DOHH2 (cell line): ENCODE measurements at regions not wholly inside any gene's neighbourhood (a gene's known extent, or its start where the extent isn't known, plus 50 kb on each side); places are given as distances from the start of the nearest gene placed in this dataset.

Source experiments
- H3F3A ChIP-seq: fragments of 200-600 bp; sonication (generic), shearing (Covaris generic); 2 replicates; pipeline ENCODE4 v1.6.0; 2016; ENCODE audit warnings: antibody characterized with exemption, mild to moderate bottlenecking; ENCODE audit not compliant: control insufficient read depth, insufficient read depth
- H3K27ac ChIP-seq: fragments of 200-600 bp; sonication (generic); 2 replicates; pipeline ENCODE4 v1.5.1; 2014; ENCODE audit warnings: low read depth, mild to moderate bottlenecking, low read length, moderate library complexity
- H3K27me3 ChIP-seq: fragments of 200-600 bp; sonication (generic); 2 replicates; pipeline ENCODE4 v1.6.1; 2014; ENCODE audit warnings: mild to moderate bottlenecking, low read length, mixed read lengths; ENCODE audit not compliant: control insufficient read depth
- H3K36me3 ChIP-seq: fragments of 200-600 bp; sonication (generic); 2 replicates; pipeline ENCODE4 v1.6.1; 2014; ENCODE audit warnings: mild to moderate bottlenecking, low read length, moderate library complexity, mixed read lengths; ENCODE audit not compliant: control insufficient read depth
- H3K4me1 ChIP-seq: fragments of 200-600 bp; sonication (generic); 2 replicates; pipeline ENCODE4 v1.6.1; 2014; ENCODE audit warnings: mild to moderate bottlenecking, low read length, mixed read lengths; ENCODE audit not compliant: control insufficient read depth
- H3K4me2 ChIP-seq: fragments of 200-600 bp; sonication (generic); 2 replicates; pipeline ENCODE4 v1.6.0; 2014; ENCODE audit warnings: mild to moderate bottlenecking, low read length, moderate library complexity
- H3K4me3 ChIP-seq: fragments of 200-600 bp; sonication (generic); 2 replicates; pipeline ENCODE4 v1.5.1; 2014; ENCODE audit warnings: mild to moderate bottlenecking, low read length, mixed read lengths
- H3K79me2 ChIP-seq: fragments of 200-600 bp; sonication (generic); 2 replicates; pipeline ENCODE4 v1.6.1; 2014; ENCODE audit warnings: mild to moderate bottlenecking, low read length, mixed read lengths; ENCODE audit not compliant: control insufficient read depth
- H3K9me2 ChIP-seq: fragments of 200-600 bp; sonication (generic); replicated peaks from 2 replicates; pipeline ENCODE4 v1.6.1; 2014; ENCODE audit warnings: mild to moderate bottlenecking, low read length, mixed read lengths; ENCODE audit not compliant: control insufficient read depth
- H3K9me3 ChIP-seq: fragments of 200-600 bp; sonication (generic); 2 replicates; pipeline ENCODE4 v1.6.1; 2014; ENCODE audit warnings: antibody characterized with exemption, low read length, mixed read lengths; ENCODE audit not compliant: control insufficient read depth, insufficient read depth
- H4K20me1 ChIP-seq: fragments of 200-600 bp; sonication (generic); 2 replicates; pipeline ENCODE4 v1.6.0; 2014; ENCODE audit warnings: low read depth, mild to moderate bottlenecking, antibody characterized with exemption, low read length, moderate library complexity; ENCODE audit not compliant: control insufficient read depth, insufficient read depth
- EZH2phosphoT487 ChIP-seq: fragments of 200-600 bp; sonication (generic); IDR thresholded peaks from 2 replicates; pipeline ENCODE4 v1.6.1; 2017; ENCODE audit warnings: borderline replicate concordance, mild to moderate bottlenecking, antibody characterized with exemption, low read length, moderate library complexity, mixed read lengths
- TF ChIP-seq, protein P1 (sequence below): fragments of 200-600 bp; sonication (generic); IDR thresholded peaks from one replicate; pipeline ENCODE4 v1.5.1; 2014; ENCODE audit warnings: antibody characterized with exemption, mild to moderate bottlenecking, low read depth, low read length; ENCODE audit not compliant: poor library complexity, severe bottlenecking

DNA sequence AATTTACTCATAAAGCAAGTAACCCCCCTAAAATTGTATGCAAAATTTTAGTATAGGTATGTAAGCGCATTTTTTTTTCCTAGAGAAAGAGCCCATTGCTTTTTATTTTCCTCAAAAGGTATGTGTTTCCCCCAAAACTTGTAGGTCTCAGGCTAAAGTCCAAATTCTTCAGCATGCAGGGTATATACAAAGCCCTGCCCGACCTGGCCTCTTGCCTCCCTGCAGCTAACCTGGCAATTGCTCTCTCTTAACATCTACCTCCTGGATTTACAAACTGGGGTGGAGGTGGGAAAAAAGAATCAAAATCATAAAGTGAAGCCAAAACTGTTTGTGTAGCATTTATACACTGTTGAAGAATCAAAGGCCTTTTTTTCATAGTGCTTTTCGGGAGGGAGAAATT, 107.8 kb downstream of the KCNRG start:
- Histone ChIP-seq H3K9me3 (no peaks in the 10 kb centered on the region), H4K20me1 (peaks cover 18% of the 10 kb centered on the region), H3K4me1 (peaks cover 46% of the 10 kb centered on the region), H3K27ac (peak overlapping the region; percentile 72), H3F3A (peaks cover 21% of the 10 kb centered on the region), H3K36me3 (peaks cover 45% of the 10 kb centered on the region), H3K9me2 (no peaks in the 10 kb centered on the region), H3K79me2 (peaks cover 90% of the 10 kb centered on the region), H3K27me3 (no peaks in the 10 kb centered on the region), H3K4me3 (peak overlapping the region; percentile 93), H3K4me2 (peak overlapping the region; percentile 91)
- TF ChIP-seq EZH2phosphoT487, result no peak
- TF ChIP-seq, protein P1, sequence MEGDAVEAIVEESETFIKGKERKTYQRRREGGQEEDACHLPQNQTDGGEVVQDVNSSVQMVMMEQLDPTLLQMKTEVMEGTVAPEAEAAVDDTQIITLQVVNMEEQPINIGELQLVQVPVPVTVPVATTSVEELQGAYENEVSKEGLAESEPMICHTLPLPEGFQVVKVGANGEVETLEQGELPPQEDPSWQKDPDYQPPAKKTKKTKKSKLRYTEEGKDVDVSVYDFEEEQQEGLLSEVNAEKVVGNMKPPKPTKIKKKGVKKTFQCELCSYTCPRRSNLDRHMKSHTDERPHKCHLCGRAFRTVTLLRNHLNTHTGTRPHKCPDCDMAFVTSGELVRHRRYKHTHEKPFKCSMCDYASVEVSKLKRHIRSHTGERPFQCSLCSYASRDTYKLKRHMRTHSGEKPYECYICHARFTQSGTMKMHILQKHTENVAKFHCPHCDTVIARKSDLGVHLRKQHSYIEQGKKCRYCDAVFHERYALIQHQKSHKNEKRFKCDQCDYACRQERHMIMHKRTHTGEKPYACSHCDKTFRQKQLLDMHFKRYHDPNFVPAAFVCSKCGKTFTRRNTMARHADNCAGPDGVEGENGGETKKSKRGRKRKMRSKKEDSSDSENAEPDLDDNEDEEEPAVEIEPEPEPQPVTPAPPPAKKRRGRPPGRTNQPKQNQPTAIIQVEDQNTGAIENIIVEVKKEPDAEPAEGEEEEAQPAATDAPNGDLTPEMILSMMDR, result no peak

DNA sequence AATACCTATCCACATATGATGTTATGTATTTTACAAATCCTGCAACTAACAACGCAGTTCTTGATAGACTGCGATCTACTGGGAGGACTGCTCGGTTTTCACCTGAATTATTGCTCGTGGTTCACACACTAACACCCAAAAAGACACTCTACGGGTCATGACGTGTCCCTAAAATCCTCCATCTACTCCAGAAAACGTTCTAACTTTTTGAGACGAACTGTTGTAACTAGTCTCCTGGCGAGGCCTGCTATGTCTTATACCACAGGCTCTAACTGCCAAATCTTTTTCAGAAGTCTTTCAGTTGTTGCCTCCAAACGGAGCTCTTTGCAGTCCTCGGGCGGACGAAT, 108.2 kb downstream of the KCNRG start:
- H3K27me3 ChIP-seq, result no peaks in the 10 kb centered on the region
- H3K9me2 ChIP-seq, result no peaks in the 10 kb centered on the region
- H3K4me3 ChIP-seq, result peak overlapping the region; percentile 93
- H4K20me1 ChIP-seq, result peaks cover 18% of the 10 kb centered on the region
- peaks cover 49% of the 10 kb centered on the region for H3K4me1 ChIP-seq
- peaks cover 85% of the 10 kb centered on the region for H3K79me2 ChIP-seq
- H3K27ac ChIP-seq, result peak overlapping the region; percentile 72
- no peaks in the 10 kb centered on the region for H3K9me3 ChIP-seq
- H3K36me3 ChIP-seq, result peaks cover 45% of the 10 kb centered on the region
- peak overlapping the region; percentile 91 for H3K4me2 ChIP-seq
- peaks cover 21% of the 10 kb centered on the region for H3F3A ChIP-seq
- TF ChIP-seq, protein P1, result no peak
- TF ChIP-seq EZH2phosphoT487, result no peak

DNA sequence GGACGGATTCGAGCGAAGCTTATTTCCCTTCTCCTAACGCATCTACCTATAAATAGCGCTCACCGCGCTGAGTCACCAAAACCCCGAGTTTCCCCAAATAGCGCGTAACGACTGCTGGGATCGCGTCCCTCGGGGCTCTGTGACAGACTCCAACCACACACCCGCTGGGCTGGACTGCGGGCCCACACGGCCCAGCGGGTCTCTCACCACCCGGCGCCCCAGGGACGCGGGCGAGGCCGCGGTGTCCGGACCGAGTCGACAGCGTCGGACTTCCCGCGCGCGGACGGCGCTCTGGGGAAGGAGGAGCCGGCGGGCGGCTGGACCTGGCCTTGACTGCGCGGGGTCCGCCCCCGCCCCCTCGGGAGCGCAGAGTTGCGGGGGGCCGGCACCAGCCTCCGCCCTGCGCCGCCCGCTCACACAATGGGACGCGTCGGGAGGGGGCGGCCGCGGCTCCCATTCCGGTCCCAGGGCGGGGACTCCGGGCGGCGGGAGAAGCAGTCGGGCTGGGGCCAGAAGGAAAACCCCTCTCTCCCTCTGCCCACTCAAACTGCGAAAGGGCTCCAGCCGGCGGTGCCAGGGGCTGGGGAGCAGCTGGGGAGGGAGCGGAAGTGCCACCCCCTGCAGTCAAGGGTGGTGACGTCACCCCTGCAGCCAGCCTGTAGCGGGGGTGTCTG, 108.8 kb downstream of the KCNRG start:
- Histone ChIP-seq H3K27me3 (no peaks in the 10 kb centered on the region), H3K27ac (peak overlapping the region; percentile 72), H3K4me1 (peaks cover 54% of the 10 kb centered on the region), H3K9me3 (no peaks in the 10 kb centered on the region), H3K9me2 (no peaks in the 10 kb centered on the region), H3K4me2 (peak overlapping the region; percentile 91), H3F3A (peaks cover 26% of the 10 kb centered on the region), H3K79me2 (peaks cover 81% of the 10 kb centered on the region), H3K4me3 (peak overlapping the region; percentile 93), H3K36me3 (peaks cover 45% of the 10 kb centered on the region), H4K20me1 (peaks cover 18% of the 10 kb centered on the region)
- TF ChIP-seq, protein P1, result no peak
